ENCODE measurements at regions not wholly inside any gene's neighbourhood (a gene's known extent, or its start where the extent isn't known, plus 50 kb on each side); places are given as distances from the start of the nearest gene placed in this dataset.
"Not testable (repeated sequence)": the region's sequence is repeated elsewhere in the genome, so short reads cannot be mapped to it uniquely, and the experiment has no call there.

- Histone ChIP-seq H3K4me1 (replicated peaks in 1 of 2) (no peaks in the 10 kb centered on the region), H3K27me3 (no peaks in the 10 kb centered on the region), H3K27ac (no peak overlapping the region), H3K36me3 (replicated peaks in 1 of 2) (no peaks in the 10 kb centered on the region), H3K4me3 (no peak overlapping the region), H3K9me3 (replicated peaks in 1 of 3) (no peaks in the 10 kb centered on the region)
- intact Hi-C loops (cut with DNase I) = no loop called here
- WGBS, 4 donors = 69 to 81% (median 78%) methylated on average over 15 to 26 of the region's 26 CpGs
- TF ChIP-seq CTCF (IDR thresholded peaks at IDR 0.05) (no peak), POLR2A (IDR thresholded peaks at IDR 0.05) (no peak)
- DNase-seq = no peak
These were observed 133.7 kb downstream of the FAM53A start for GRCh38 chr4:1550122-1551070.

GRCh38 chr4:1549638-1550035 is 134.5 kb downstream of the FAM53A start:
- no peaks in the 10 kb centered on the region for H3K4me1 ChIP-seq (replicated peaks in 1 of 2)
- no peaks in the 10 kb centered on the region for H3K9me3 ChIP-seq (replicated peaks in 1 of 3)
- H3K27ac ChIP-seq = no peak overlapping the region
- no peaks in the 10 kb centered on the region for H3K36me3 ChIP-seq (replicated peaks in 1 of 2)
- intact Hi-C loops (cut with DNase I) = no loop called here
- DNase-seq = no peak
- TF ChIP-seq CTCF (IDR thresholded peaks at IDR 0.05) (no peak), POLR2A (IDR thresholded peaks at IDR 0.05) (no peak)
- H3K27me3 ChIP-seq = no peaks in the 10 kb centered on the region
- WGBS, 4 donors = 59 to 78% (median 73%) methylated on average over 4 to 11 of the region's 11 CpGs
- H3K4me3 ChIP-seq = no peak overlapping the region

GRCh38 chr4:1548827-1549637 is 135.1 kb downstream of the FAM53A start:
- Histone ChIP-seq H3K4me3 (peak overlapping the region in 1 of 4 donors; percentile 23), H3K27ac (peak overlapping the region in 1 of 5 donors; percentile 29)
- peak in 5 of 7 donors; percentile 18 to 57 (median 41) for DNase-seq
- intact Hi-C loops (cut with DNase I); H3K9me3 ChIP-seq (replicated peaks in 1 of 3); H3K36me3 ChIP-seq (replicated peaks in 1 of 2); H3K4me1 ChIP-seq (replicated peaks in 1 of 2); H3K27me3 ChIP-seq: not testable (repeated sequence)
- TF ChIP-seq CTCF (IDR thresholded peaks at IDR 0.05) = peak; percentile 49 to 94 (median 86)
- 15 to 25% (median 20%) methylated on average over 7 to 33 of the region's 33 CpGs for WGBS, 4 donors
